HG03378 (cell line): ENCODE measurements at regions not wholly inside any gene's neighbourhood (a gene's known extent, or its start where the extent isn't known, plus 50 kb on each side); places are given as distances from the start of the nearest gene placed in this dataset.
"Not testable (repeated sequence)": the region's sequence is repeated elsewhere in the genome, so short reads cannot be mapped to it uniquely, and the experiment has no call there.

Source experiments
- ATAC-seq: cut with Tn5 transposase; IDR thresholded peaks from one replicate; pipeline ENCODE4 v1.9.1; 2021; ENCODE audit warnings: mild to moderate bottlenecking, moderate library complexity; ENCODE audit not compliant: unreplicated experiment

- no peak for ATAC-seq
Measured at GRCh38 chr3:26058901-26059321, 269.0 kb downstream of the OXSM start.

DNA sequence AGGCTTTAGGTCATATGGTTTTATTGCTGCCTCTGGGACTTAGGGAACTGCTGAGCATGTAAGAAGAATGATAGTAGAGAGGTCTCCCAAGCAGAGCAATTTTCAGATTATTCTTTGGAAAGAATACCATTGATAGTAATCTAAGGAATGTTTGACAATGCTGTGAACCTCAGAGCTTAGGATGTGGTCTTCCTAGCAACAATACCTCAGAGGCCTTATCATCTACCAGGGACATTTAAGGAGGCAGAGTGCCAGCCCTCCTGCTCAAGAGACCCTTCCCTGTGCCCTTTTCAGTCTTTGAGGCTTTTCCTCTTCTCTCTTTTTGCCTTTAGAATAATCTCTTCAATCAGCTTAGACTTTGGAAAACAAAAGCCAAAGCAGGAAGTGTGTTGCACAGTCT is 272.1 kb downstream of the OXSM start:
- no peak for ATAC-seq

GRCh38 chr3:26064297-26064696 is 274.4 kb downstream of the OXSM start:
- no peak for ATAC-seq

DNA sequence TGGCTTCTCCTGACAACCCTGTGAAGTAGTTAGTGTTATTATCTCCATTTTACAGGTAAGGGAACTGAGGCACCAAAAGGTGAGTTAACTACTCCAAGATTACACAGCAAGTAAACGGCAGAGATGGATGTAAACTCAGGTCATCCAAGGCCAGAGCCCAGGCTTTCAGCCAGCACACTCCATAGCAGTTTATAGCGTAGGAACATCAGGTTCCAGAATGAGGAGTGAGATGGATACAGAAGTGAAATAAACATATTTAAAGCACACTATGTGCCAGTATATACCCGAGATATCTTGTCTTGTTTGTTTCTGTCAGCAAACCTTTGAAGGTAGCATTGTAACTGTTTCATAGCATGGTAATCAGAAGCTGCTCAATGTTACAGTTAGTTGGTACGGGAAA is 279.0 kb downstream of the OXSM start:
- no peak for ATAC-seq

DNA sequence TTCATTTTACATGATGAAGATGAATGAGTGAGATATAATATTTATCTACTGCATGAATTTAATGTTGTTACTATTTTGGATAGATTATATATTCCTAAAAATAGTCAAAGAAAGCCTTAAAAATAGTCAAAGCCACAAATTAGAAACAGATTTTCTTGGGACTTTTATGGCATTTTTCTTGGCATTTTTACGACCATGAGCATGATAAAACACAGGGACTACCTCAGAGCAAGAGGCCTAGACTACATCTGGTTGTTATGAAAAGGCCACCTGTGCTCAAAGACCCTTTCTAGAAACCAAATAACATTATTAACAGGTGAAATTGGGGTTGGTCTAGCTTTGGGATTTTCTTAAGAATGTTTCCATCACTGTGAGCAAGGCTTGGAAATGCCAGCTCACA is 281.0 kb downstream of the OXSM start:
- ATAC-seq = no peak

GRCh38 chr3:26074080-26074479 is 284.2 kb downstream of the OXSM start:
- no peak for ATAC-seq

- ATAC-seq = no peak
Measured at GRCh38 chr3:26078539-26078938, 288.6 kb downstream of the OXSM start.

GRCh38 chr3:26081166-26081565 is 291.3 kb downstream of the OXSM start:
- no peak for ATAC-seq

GRCh38 chr3:26081806-26082205 is 291.9 kb downstream of the OXSM start:
- ATAC-seq = no peak

- no peak for ATAC-seq
Measured at GRCh38 chr3:26082911-26083310, 293.0 kb downstream of the OXSM start.

DNA sequence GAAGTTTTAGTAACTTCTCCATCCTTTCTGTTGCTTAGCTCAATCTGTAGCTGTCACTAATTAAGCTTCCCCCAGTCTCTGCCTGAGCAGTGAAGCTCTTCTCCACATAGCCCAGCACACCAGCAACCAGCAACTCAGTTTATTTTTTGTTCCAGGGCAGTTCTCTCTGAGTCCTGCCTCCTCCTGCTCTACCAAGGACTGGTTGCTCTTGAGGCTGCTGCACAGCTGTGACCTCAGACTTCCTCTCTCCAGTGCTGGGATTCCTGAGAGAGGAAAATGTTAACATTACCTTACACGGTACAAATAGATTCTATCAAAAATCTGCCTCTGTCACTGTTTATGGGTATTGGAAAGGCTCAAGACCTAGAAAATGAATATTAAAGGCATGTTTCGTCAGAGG is 294.7 kb downstream of the OXSM start:
- no peak for ATAC-seq

DNA sequence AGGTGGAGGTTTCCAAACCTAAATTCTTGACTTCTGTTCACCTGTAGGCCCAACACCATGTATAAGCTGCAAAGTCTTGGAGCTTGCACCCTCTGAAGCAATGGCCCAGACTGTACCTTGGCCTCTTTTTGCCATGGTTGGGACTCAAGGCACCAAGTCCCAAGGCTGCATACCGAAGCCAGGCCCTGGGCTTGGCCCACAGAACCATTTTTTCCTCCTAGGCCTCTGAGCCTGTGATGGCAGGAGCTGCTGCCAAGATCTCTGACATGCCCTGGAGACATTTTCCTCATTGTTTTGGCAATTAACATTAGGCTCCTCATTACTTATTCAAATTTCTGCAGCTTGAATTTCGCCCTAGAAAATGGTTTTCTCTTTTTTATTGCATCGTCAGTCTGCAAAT is 297.9 kb downstream of the OXSM start:
- no peak for ATAC-seq

- no peak for ATAC-seq
Measured at GRCh38 chr3:26089249-26089648, 299.4 kb downstream of the OXSM start.

DNA sequence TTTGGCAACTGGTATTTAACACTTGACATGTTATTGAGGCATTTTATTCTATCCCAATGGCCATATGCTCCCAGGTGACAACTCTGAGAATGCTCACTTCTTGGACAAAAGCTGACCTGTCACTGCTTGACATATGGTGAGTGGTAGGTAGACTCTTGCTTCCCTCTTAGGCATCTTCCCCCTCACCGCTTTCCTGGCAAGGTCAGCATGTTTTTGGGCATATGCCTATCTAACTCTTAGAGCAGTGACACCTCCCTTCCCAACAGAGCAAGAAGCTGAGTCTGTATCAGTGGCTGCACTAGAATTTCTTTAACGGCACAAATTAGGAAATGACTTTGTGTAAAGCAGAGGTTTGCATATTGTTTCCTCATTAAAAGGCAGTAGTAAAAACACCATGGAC is 300.7 kb downstream of the OXSM start:
- no peak for ATAC-seq

- no peak for ATAC-seq
Measured at GRCh38 chr3:26091096-26091495, 301.2 kb downstream of the OXSM start.

- no peak for ATAC-seq
Measured at GRCh38 chr3:26091626-26092025, 301.7 kb downstream of the OXSM start.

GRCh38 chr3:26097111-26097510 is 307.2 kb downstream of the OXSM start:
- not testable (repeated sequence) for ATAC-seq

DNA sequence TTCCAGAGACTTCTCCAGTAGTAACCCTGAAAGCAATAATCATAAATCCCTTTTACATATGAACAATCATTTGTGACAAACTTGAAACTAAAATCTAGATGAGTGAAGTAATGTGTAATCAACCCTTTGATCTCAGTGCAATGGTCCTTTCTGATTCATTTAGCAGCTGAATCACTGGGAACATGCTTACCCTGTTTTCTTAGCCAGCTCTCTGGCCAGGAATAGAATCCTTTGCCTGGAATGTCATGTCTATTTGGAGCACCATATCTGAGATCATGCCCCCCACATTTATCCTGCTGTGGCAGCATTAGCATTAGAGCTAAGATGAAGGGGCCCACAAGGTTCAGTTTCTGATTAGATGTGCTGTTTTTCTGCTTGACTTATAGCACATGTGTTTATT is 309.8 kb downstream of the OXSM start:
- no peak for ATAC-seq

DNA sequence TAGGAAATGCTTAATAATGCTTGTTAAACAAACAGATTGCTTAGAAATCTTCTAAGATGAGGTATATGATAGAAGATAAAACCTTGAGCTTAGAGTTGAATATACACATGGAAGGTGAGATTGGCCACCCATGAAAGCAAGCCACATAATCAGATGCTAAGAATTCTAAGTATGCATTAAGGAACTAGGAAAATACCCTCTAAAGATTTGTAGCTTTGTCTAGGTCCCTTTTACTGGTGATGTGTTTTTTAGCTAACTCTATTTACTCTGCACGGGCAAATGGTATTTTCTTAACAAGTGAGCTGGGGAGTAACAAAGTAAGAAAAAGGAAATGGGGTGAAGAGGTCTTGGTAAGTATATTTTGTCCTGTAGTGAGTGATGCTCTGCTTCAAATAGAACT is 310.3 kb downstream of the OXSM start:
- ATAC-seq = no peak

- ATAC-seq = no peak
Measured at GRCh38 chr3:26102376-26102775, 312.5 kb downstream of the OXSM start.

DNA sequence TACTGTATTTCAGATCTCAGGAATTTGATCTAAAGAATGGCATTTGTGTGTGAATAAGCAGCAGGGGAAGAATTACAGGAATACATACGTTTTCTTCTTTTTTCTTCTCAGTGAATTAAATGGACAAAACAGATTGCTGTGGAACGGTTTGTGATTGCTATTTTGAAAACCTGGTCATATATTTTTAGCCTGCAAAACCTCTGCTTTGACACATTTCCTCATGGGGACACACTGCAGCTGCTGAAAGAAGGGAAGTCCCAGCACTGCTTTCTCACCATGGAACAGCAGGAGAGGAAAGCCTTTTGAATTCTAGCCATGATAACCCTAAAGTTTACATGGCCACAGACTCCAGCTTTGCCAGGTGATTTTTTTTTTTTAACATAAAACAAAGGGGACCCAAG is 315.0 kb downstream of the OXSM start:
- peak; percentile 48 for ATAC-seq

- ATAC-seq = no peak
Measured at GRCh38 chr3:26105261-26105660, 315.4 kb downstream of the OXSM start.

DNA sequence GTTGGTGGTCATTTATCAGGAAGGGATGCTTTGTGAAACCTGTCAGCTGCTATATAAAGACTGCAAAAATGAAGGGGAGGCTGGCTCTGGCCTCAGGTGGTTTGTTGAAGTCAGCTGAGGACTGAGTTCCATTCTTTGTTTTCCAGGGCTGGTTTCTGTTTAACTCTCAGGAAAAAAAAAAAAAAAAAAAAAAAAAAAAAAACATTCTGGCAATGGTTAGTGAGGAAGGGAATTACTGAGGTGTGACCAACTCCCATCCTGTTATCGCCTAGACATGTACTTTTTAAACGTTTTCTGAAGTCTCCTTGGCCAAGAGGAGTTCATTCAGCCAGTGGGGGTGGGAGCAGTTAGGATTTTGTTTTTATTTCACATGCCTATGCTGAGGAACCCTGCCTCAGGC is 316.3 kb downstream of the OXSM start:
- no peak for ATAC-seq
